HG03575 (cell line): ENCODE measurements at regions not wholly inside any gene's neighbourhood (a gene's known extent, or its start where the extent isn't known, plus 50 kb on each side); places are given as distances from the start of the nearest gene placed in this dataset.
"Not testable (repeated sequence)": the region's sequence is repeated elsewhere in the genome, so short reads cannot be mapped to it uniquely, and the experiment has no call there.

Experiments used
- ATAC-seq: cut with Tn5 transposase; IDR thresholded peaks from one replicate; pipeline ENCODE4 v1.9.1; 2021; ENCODE audit not compliant: unreplicated experiment, insufficient number of reproducible peaks, low FRiP score; ENCODE audit errors: extremely low read depth

- ATAC-seq = no peak
Measured at GRCh38 chr3:154851644-154852043, 228.5 kb upstream of the MME start.

GRCh38 chr3:154850921-154851320, 229.2 kb upstream of the MME start:
- no peak for ATAC-seq

GRCh38 chr3:154849408-154849807, 230.7 kb upstream of the MME start:
- ATAC-seq = no peak

DNA sequence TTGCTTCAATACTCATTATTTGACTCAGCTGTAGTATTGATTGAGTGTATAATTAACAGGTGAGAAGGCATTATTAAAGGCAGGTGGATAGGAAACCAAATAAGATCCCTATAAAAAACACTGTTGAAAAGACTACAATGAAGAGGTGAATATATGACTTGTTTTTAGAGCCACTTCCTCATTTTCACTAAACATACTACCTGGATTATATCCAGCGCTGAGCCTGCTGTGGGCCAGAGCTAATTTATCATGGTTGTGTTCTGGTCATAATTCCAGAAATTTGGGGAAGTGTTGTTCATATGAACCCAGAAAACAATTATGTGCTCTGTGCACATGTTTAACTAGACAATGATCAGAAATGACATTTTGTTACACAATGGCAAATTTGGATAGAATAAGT, 235.3 kb upstream of the MME start:
- no peak for ATAC-seq

DNA sequence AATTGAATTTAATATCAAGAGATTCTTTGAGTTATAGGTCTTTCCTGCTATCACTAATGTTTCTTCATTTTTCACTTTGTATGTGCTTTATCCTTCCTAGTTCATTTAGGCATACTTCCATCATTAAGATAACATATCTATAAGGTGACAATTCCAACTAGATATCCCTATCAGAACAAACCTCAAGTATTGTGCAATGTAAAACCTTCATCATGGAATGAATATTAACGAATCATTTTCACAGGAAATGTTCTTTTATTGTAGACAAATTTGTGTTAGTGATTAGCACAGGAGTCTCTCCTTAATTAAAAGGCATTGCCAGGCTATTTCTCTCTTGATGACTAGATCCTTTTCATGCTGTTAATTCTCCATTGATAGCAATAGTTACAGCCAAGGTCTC, 236.5 kb upstream of the MME start:
- ATAC-seq = no peak

DNA sequence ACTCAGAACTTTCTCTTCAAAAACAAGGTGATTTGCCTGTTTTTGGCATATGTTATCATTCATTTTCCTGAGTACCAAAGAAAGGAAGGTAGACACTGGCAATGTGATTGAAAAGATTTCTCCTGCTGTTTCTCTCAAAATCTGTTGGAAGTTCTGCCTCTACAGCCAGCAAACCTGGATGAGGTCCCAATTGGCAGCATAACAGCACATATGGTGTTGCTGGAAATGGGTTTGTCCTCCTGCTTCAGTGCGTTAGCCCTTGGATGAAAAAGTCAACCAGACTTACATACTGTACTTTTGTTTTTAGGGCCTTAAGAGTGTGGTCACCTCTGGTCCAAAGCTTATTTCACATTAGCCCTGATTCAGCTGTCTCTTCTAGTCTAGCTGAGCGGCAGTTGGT, 237.6 kb upstream of the MME start:
- ATAC-seq = no peak

GRCh38 chr3:154835639-154836038, 244.5 kb upstream of the MME start:
- no peak for ATAC-seq

DNA sequence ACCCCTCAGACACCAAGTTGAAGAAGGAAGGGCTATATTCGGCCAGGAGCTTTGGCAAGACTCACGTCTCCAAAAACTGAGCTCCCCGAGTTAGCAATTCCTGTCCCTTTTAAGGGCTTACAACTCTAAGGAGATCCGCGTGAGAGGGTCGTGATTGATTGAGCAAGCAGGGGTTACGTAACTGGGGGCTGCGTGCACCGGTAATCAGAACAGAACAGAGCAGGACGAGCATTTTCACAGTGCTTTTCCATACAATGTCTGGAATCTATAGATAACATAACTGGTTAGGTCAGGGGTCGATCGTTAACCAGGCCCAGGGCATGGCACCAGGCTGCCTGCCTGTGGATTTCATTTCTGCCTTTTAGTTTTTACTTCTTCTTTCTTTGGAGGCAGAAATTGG, 245.3 kb upstream of the MME start:
- not testable (repeated sequence) for ATAC-seq

GRCh38 chr3:154829929-154830328, 250.2 kb upstream of the MME start:
- no peak for ATAC-seq

- ATAC-seq = no peak
Measured at GRCh38 chr3:154819491-154819890, 260.6 kb upstream of the MME start.

- no peak for ATAC-seq
Measured at GRCh38 chr3:154818676-154819255, 261.4 kb upstream of the MME start.

DNA sequence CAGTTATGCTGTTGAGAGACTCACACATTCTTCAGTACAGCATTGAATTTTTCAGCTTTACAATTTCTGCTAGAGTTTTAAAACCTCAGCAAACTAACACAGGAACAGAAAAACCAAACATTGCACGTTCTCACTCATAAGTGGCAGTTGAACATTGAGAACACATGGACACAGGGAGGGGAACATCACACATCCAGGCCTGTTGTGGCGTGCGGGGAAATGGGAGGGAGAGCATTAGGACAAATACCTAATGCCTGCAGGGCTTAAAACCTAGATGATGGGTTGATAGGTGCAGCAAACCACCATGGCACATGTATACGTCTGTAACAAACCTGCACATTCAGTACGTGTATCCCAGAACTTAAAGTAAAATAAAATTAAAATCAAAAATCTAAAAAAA, 270.1 kb upstream of the MME start:
- ATAC-seq = not testable (repeated sequence)

DNA sequence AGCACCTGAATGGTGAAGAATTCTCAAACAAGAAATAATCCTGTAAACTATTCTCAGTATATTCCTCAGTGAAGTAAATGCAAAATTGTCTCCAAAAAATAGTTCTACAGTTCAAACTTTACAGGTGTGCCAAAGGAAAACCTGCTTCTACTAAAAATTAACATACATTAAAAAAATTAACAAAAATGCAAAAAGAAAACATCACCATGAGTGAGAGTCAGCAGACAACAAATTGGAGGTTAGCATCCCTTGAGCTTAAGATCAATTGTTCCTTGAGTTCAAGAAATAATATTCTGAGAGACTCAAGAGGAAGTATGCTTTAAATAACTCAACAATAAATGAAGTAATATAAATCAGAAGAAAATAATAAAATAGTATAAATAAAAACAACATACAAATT, 278.4 kb upstream of the MME start:
- no peak for ATAC-seq

- ATAC-seq = no peak
Measured at GRCh38 chr3:154799800-154800199, 280.3 kb upstream of the MME start.

- ATAC-seq = no peak
Measured at GRCh38 chr3:154795582-154795981, 284.5 kb upstream of the MME start.

DNA sequence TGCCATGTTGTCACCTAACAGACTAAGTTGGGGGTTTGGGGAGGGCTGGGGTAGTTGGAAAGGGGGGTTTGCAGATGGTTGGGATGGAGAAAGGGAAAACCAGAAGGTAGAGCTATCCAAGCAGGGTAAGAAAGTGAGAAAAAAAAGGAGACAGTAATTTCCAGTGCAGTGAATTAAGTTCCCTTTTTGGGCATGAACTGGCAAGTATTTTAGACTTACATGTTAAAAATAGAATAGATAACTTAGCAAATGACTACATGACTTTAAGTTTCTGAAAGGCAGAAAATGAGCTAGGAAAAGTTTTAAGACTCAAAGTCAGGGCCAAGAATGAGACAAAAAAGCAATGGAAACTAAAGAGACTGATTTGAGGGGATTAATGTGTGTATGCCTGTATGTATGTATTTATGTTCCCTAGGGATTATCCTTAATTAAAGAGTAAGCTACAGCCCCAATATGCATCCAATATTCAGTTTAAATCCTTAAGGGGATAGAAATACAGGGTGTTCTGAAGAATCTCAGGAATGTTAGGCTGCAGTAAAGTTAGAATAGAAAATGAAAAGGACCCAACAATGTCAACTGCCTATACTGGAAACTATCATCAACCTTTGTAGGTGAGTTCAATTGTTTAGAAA, 285.2 kb upstream of the MME start:
- no peak for ATAC-seq

DNA sequence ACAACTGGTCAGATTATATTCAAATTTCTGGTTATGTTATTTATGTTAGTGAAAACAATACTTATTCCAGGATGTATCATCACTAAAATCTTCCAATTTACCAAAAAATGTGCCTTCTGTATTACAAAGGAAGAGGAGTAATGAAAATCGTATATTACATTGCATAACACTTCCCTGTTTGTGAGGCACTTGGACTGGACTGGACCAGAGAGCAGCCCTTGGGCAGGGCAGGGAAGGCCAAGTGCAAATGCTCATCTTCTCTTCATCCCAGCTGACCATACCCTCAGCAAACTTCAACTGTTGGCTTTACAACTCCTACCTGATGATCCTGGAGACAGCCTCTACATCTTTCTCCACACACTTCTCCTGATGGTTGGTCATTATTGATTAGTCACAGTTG, 285.7 kb upstream of the MME start:
- no peak for ATAC-seq

GRCh38 chr3:154792828-154793227, 287.3 kb upstream of the MME start:
- ATAC-seq = no peak

DNA sequence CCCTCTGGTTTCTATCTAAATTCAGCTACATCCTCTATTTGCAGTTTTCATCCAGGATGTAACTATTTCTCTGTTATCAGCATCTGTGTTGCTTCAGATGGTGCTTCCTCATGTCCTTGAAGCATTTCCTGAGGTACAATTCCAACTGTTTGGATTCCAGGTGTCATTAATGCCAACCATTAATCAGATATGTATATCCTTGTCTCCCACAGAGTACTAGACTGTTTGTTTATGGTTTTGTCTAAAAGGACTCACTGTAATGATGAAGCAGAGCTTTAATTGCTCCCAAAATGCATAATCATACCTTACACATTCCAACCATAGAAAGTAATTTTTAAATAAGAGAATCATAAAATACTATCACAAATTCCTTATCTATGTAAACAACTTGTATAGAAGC, 288.5 kb upstream of the MME start:
- ATAC-seq = no peak

GRCh38 chr3:154786724-154787123, 293.4 kb upstream of the MME start:
- no peak for ATAC-seq

DNA sequence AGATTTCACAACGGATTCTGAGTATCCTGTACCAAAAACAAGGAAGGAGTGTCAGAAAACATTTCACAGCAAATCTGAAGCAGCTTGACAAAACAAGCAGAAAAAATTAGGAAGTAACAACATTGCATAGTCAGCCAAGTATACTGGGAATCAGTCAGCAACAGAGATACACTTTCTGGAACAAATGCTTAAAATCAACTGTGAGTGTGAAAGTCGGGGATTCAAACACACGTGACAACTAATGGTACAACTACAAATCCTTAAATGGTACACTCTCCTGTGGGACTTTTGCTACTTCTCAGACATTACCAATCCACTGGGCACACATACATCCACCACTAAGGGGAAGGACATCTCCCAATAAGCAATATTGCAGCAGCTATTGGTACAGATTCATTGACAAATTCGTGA, 296.6 kb upstream of the MME start:
- ATAC-seq = no peak
